Mucosa of descending colon (tissue), 3 donors: ENCODE measurements at regions not wholly inside any gene's neighbourhood (a gene's known extent, or its start where the extent isn't known, plus 50 kb on each side); places are given as distances from the start of the nearest gene placed in this dataset.
"Not testable (repeated sequence)": the region's sequence is repeated elsewhere in the genome, so short reads cannot be mapped to it uniquely, and the experiment has no call there.

ENCODE experiments used
- ATAC-seq: fragments of 200-7000 bp; cut with Tn5 transposase; one replicate; pipeline ENCODE4 v1.9.1; 2020; ENCODE audit warnings: mild to moderate bottlenecking, moderate library complexity
- DNase-seq, 3 donors: peaks; one replicate each; pipeline ENCODE4 v3.0.0-alpha.2; 2020
- H3K36me3 ChIP-seq: fragments of 200-600 bp; one replicate; pipeline ENCODE4 v1.8.0; 2021; ENCODE audit warnings: low read depth, mild to moderate bottlenecking
- H3K4me1 ChIP-seq: fragments of 200-600 bp; one replicate; pipeline ENCODE4 v1.8.0; 2021; ENCODE audit warnings: low read depth, mild to moderate bottlenecking
- H3K4me3 ChIP-seq: fragments of 200-600 bp; one replicate; pipeline ENCODE4 v1.8.0; 2021; ENCODE audit warnings: mild to moderate bottlenecking
- H3K9me3 ChIP-seq: fragments of 200-600 bp; one replicate; pipeline ENCODE4 v1.8.0; 2021; ENCODE audit warnings: mild to moderate bottlenecking
- intact Hi-C, 2 donors: fragments of 100-400 bp; cut with DNase I in 1 of 2; cut with micrococcal nuclease in 1 of 2; formaldehyde crosslinking; loops; one replicate each; pipeline versions ENCODE4 v1.11.0 to v1.11.1; 2022; cut with DNase I, micrococcal nuclease
- TF ChIP-seq, protein P1 (sequence below): fragments of 200-600 bp; IDR thresholded peaks from one replicate; pipeline ENCODE4 v1.8.0; 2022; ENCODE audit warnings: antibody characterized with exemption, mild to moderate bottlenecking
- donor health status: DM: no; HTN: no; CAD: no; lungs with moderate emphysema.
- donor health status: DM: no; HTN: no; CAD: no.
- donor health status: DM: no; HTN: yes; CAD: no.

- intact Hi-C loops = no loop called here
- ATAC-seq (no peak), DNase-seq (no peak)
- TF ChIP-seq, protein P1, sequence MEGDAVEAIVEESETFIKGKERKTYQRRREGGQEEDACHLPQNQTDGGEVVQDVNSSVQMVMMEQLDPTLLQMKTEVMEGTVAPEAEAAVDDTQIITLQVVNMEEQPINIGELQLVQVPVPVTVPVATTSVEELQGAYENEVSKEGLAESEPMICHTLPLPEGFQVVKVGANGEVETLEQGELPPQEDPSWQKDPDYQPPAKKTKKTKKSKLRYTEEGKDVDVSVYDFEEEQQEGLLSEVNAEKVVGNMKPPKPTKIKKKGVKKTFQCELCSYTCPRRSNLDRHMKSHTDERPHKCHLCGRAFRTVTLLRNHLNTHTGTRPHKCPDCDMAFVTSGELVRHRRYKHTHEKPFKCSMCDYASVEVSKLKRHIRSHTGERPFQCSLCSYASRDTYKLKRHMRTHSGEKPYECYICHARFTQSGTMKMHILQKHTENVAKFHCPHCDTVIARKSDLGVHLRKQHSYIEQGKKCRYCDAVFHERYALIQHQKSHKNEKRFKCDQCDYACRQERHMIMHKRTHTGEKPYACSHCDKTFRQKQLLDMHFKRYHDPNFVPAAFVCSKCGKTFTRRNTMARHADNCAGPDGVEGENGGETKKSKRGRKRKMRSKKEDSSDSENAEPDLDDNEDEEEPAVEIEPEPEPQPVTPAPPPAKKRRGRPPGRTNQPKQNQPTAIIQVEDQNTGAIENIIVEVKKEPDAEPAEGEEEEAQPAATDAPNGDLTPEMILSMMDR = no peak
- no peaks in the 10 kb centered on the region for H3K36me3 ChIP-seq
- H3K9me3 ChIP-seq = no peaks in the 10 kb centered on the region
- no peak overlapping the region for H3K4me3 ChIP-seq
- H3K4me1 ChIP-seq = no peaks in the 10 kb centered on the region
Measured at GRCh38 chr5:83864652-83865051, 144.0 kb upstream of the HAPLN1 start.

GRCh38 chr5:83857341-83857740 lies 136.7 kb upstream of the HAPLN1 start:
- no peaks in the 10 kb centered on the region for H3K4me1 ChIP-seq
- DNase-seq = no peak
- H3K9me3 ChIP-seq = no peaks in the 10 kb centered on the region
- intact Hi-C loops = no loop called here
- TF ChIP-seq, protein P1 = no peak
- no peak for ATAC-seq
- H3K4me3 ChIP-seq = no peak overlapping the region
- no peaks in the 10 kb centered on the region for H3K36me3 ChIP-seq

DNA sequence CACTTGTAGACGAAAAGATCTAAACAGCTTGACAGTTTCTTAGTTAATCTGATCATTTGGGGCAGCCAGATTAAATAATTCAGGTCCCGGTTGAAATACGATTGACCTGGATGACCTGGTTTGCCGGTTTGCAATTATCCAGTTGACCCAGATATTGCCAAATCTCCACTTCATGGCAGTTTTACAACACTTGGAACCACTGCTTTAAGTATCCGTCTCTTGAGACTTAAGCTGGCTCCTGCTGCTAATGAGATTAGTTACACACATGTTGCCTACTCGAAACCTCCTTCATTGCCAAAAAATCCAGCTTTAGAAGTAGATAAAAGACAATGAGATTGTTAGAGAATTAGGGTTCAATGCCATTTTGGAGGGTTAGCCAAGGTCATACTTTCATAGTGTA lies 136.2 kb upstream of the HAPLN1 start:
- H3K4me1 ChIP-seq = no peaks in the 10 kb centered on the region
- TF ChIP-seq, protein P1 = no peak
- no peak overlapping the region for H3K4me3 ChIP-seq
- no peaks in the 10 kb centered on the region for H3K9me3 ChIP-seq
- ATAC-seq (no peak), DNase-seq (no peak)
- no peaks in the 10 kb centered on the region for H3K36me3 ChIP-seq
- intact Hi-C loops = no loop called here

- ATAC-seq, H3K4me3 ChIP-seq, H3K4me1 ChIP-seq, DNase-seq, H3K36me3 ChIP-seq, intact Hi-C loops, H3K9me3 ChIP-seq: not testable (repeated sequence)
Measured at GRCh38 chr5:83850412-83850811, 129.8 kb upstream of the HAPLN1 start.

- Histone ChIP-seq H3K4me1 (no peaks in the 10 kb centered on the region), H3K9me3 (no peaks in the 10 kb centered on the region), H3K4me3 (no peak overlapping the region), H3K36me3 (no peaks in the 10 kb centered on the region)
- DNase-seq = no peak
- TF ChIP-seq, protein P1 = no peak
- intact Hi-C loops = no loop called here
- no peak for ATAC-seq
Measured at GRCh38 chr5:83848941-83849340, 128.3 kb upstream of the HAPLN1 start.

GRCh38 chr5:83846624-83847350 lies 126.1 kb upstream of the HAPLN1 start:
- TF ChIP-seq, protein P1 = no peak
- Histone ChIP-seq H3K36me3 (no peaks in the 10 kb centered on the region), H3K4me3 (no peak overlapping the region), H3K4me1 (no peaks in the 10 kb centered on the region), H3K9me3 (no peaks in the 10 kb centered on the region)
- intact Hi-C loops = no loop called here
- no peak for DNase-seq
- ATAC-seq = no peak
